ENCODE measurements at regions not wholly inside any gene's neighbourhood (a gene's known extent, or its start where the extent isn't known, plus 50 kb on each side); places are given as distances from the start of the nearest gene placed in this dataset.

- H4K20me1 ChIP-seq = no peaks in the 10 kb centered on the region
- H3K9me3 ChIP-seq = no peaks in the 10 kb centered on the region
- H3K4me1 ChIP-seq = peaks cover 7% of the 10 kb centered on the region; the same call in 1 of the 2 replicates
- H3K4me3 ChIP-seq = no peak overlapping the region
- TF ChIP-seq Cebpa-rat (IDR thresholded peaks at IDR 0.05) = no peak
- H3K27me3 ChIP-seq = no peaks in the 10 kb centered on the region
- H3K36me3 ChIP-seq = no peaks in the 10 kb centered on the region
- no peak overlapping the region for H3K4me2 ChIP-seq
- no peak overlapping the region for H3K9ac ChIP-seq
- no peak overlapping the region for H3K27ac ChIP-seq
Observed at GRCh38 chr10:121179006-121179405, 327.8 kb downstream of the WDR11 start.

GRCh38 chr10:121182219-121182618, 331.1 kb downstream of the WDR11 start:
- Histone ChIP-seq H3K36me3 (no peaks in the 10 kb centered on the region), H3K4me2 (no peak overlapping the region), H3K4me3 (no peak overlapping the region), H3K27ac (no peak overlapping the region), H3K9ac (no peak overlapping the region), H3K9me3 (no peaks in the 10 kb centered on the region), H3K4me1 (peaks cover 7% of the 10 kb centered on the region; the same call in 1 of the 2 replicates), H4K20me1 (no peaks in the 10 kb centered on the region), H3K27me3 (no peaks in the 10 kb centered on the region)
- TF ChIP-seq Cebpa-rat (IDR thresholded peaks at IDR 0.05) = no peak

GRCh38 chr10:121183236-121183635, 332.1 kb downstream of the WDR11 start:
- no peak for TF ChIP-seq Cebpa-rat (IDR thresholded peaks at IDR 0.05)
- no peaks in the 10 kb centered on the region for H4K20me1 ChIP-seq

GRCh38 chr10:121183707-121184106, 332.5 kb downstream of the WDR11 start:
- no peak for TF ChIP-seq Cebpa-rat (IDR thresholded peaks at IDR 0.05)
- H3K4me3 ChIP-seq = no peak overlapping the region
- H4K20me1 ChIP-seq = no peaks in the 10 kb centered on the region
- no peak overlapping the region for H3K4me2 ChIP-seq
- H3K9me3 ChIP-seq = no peaks in the 10 kb centered on the region
- peaks cover 7% of the 10 kb centered on the region; the same call in 1 of the 2 replicates for H3K4me1 ChIP-seq
- no peaks in the 10 kb centered on the region for H3K27me3 ChIP-seq
- H3K9ac ChIP-seq = no peak overlapping the region
- H3K36me3 ChIP-seq = no peaks in the 10 kb centered on the region
- no peak overlapping the region for H3K27ac ChIP-seq

More at GRCh38 chr10:121183236-121183635, 332.1 kb downstream of the WDR11 start:
- Histone ChIP-seq H3K27me3 (no peaks in the 10 kb centered on the region), H3K4me3 (no peak overlapping the region), H3K27ac (no peak overlapping the region), H3K4me1 (peaks cover 7% of the 10 kb centered on the region; the same call in 1 of the 2 replicates), H3K36me3 (no peaks in the 10 kb centered on the region), H3K4me2 (no peak overlapping the region), H3K9ac (no peak overlapping the region), H3K9me3 (no peaks in the 10 kb centered on the region)

- Histone ChIP-seq H4K20me1 (no peaks in the 10 kb centered on the region), H3K9me3 (no peaks in the 10 kb centered on the region), H3K4me2 (no peak overlapping the region), H3K36me3 (no peaks in the 10 kb centered on the region), H3K9ac (no peak overlapping the region), H3K27ac (no peak overlapping the region), H3K4me1 (peaks cover 7% of the 10 kb centered on the region; the same call in 1 of the 2 replicates), H3K27me3 (no peaks in the 10 kb centered on the region), H3K4me3 (no peak overlapping the region)
- TF ChIP-seq Cebpa-rat (IDR thresholded peaks at IDR 0.05) = no peak
Observed at GRCh38 chr10:121185816-121186455, 334.8 kb downstream of the WDR11 start.

- H3K9me3 ChIP-seq = no peaks in the 10 kb centered on the region
- TF ChIP-seq Cebpa-rat (IDR thresholded peaks at IDR 0.05) = no peak
Observed at GRCh38 chr10:121187391-121187790, 336.2 kb downstream of the WDR11 start.

GRCh38 chr10:121188005-121188404, 336.8 kb downstream of the WDR11 start:
- Histone ChIP-seq H3K9ac (no peak overlapping the region), H3K4me2 (no peak overlapping the region), H3K4me1 (peaks cover 7% of the 10 kb centered on the region; the same call in 1 of the 2 replicates), H3K9me3 (no peaks in the 10 kb centered on the region), H3K4me3 (no peak overlapping the region), H3K36me3 (no peaks in the 10 kb centered on the region), H4K20me1 (no peaks in the 10 kb centered on the region), H3K27ac (no peak overlapping the region), H3K27me3 (no peaks in the 10 kb centered on the region)
- TF ChIP-seq Cebpa-rat (IDR thresholded peaks at IDR 0.05) = no peak

More at GRCh38 chr10:121187391-121187790, 336.2 kb downstream of the WDR11 start:
- Histone ChIP-seq H3K27me3 (no peaks in the 10 kb centered on the region), H3K9ac (no peak overlapping the region), H3K27ac (no peak overlapping the region), H3K36me3 (no peaks in the 10 kb centered on the region), H3K4me3 (no peak overlapping the region), H3K4me1 (peaks cover 7% of the 10 kb centered on the region; the same call in 1 of the 2 replicates), H3K4me2 (no peak overlapping the region), H4K20me1 (no peaks in the 10 kb centered on the region)

- Histone ChIP-seq H3K9me3 (no peaks in the 10 kb centered on the region), H3K27ac (no peak overlapping the region), H3K9ac (no peak overlapping the region), H3K36me3 (no peaks in the 10 kb centered on the region), H4K20me1 (no peaks in the 10 kb centered on the region), H3K4me1 (no peaks in the 10 kb centered on the region), H3K4me2 (no peak overlapping the region), H3K4me3 (no peak overlapping the region), H3K27me3 (no peaks in the 10 kb centered on the region)
- TF ChIP-seq Cebpa-rat (IDR thresholded peaks at IDR 0.05) = no peak
Observed at GRCh38 chr10:121189066-121189465, 337.9 kb downstream of the WDR11 start.

GRCh38 chr10:121194696-121195523, 343.7 kb downstream of the WDR11 start:
- no peak overlapping the region for H3K27ac ChIP-seq
- H3K4me2 ChIP-seq = no peak overlapping the region

GRCh38 chr10:121195524-121195910, 344.4 kb downstream of the WDR11 start:
- H4K20me1 ChIP-seq = no peaks in the 10 kb centered on the region
- H3K36me3 ChIP-seq = no peaks in the 10 kb centered on the region
- no peaks in the 10 kb centered on the region for H3K9me3 ChIP-seq
- no peak overlapping the region for H3K9ac ChIP-seq
- no peaks in the 10 kb centered on the region for H3K4me1 ChIP-seq
- H3K4me2 ChIP-seq = no peak overlapping the region
- H3K27ac ChIP-seq = no peak overlapping the region
- no peak for TF ChIP-seq Cebpa-rat (IDR thresholded peaks at IDR 0.05)
- H3K4me3 ChIP-seq = no peak overlapping the region
- no peaks in the 10 kb centered on the region for H3K27me3 ChIP-seq

More at GRCh38 chr10:121194696-121195523, 343.7 kb downstream of the WDR11 start:
- no peak for TF ChIP-seq Cebpa-rat (IDR thresholded peaks at IDR 0.05)
- H3K9me3 ChIP-seq = no peaks in the 10 kb centered on the region
- no peaks in the 10 kb centered on the region for H3K27me3 ChIP-seq
- no peak overlapping the region for H3K4me3 ChIP-seq
- no peaks in the 10 kb centered on the region for H4K20me1 ChIP-seq
- no peak overlapping the region for H3K9ac ChIP-seq
- no peaks in the 10 kb centered on the region for H3K4me1 ChIP-seq
- no peaks in the 10 kb centered on the region for H3K36me3 ChIP-seq

Data from BLaER1 (cell line).